ENCODE measurements at regions not wholly inside any gene's neighbourhood (a gene's known extent, or its start where the extent isn't known, plus 50 kb on each side); places are given as distances from the start of the nearest gene placed in this dataset.

DNA sequence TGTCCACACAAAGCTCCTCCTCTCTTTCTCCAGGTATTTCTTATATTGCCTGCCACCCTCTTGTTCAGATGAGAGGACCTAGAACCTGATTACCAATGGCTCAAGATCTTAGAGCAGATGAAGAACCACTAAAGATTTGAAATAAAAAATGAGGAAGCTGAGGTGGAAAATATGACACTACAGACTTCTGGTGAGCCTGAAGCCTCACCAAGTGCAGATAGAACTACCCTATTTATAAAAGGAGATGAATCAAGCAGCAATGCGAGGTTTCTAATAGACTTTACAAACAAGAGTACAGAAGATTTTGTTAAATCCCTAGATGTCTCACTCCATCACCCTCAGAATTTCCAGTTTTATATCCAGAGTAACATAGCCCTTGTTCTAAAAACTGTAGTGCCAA, 345.8 kb downstream of the TBC1D4 start:
- Mint-ChIP-seq H3K27me3 (peaks cover 2% of the 10 kb centered on the region), H3K9me3 (no peaks in the 10 kb centered on the region), H3K4me3 (no peak overlapping the region), H3K36me3 (ENCODE audit: low read depth) (no peaks in the 10 kb centered on the region), H3K4me1 (no peaks in the 10 kb centered on the region), H3K27ac (no peak overlapping the region)
- ChIA-PET POLR2A (no interaction called here), CTCF (no interaction called here)
- DNase-seq: no peak

DNA sequence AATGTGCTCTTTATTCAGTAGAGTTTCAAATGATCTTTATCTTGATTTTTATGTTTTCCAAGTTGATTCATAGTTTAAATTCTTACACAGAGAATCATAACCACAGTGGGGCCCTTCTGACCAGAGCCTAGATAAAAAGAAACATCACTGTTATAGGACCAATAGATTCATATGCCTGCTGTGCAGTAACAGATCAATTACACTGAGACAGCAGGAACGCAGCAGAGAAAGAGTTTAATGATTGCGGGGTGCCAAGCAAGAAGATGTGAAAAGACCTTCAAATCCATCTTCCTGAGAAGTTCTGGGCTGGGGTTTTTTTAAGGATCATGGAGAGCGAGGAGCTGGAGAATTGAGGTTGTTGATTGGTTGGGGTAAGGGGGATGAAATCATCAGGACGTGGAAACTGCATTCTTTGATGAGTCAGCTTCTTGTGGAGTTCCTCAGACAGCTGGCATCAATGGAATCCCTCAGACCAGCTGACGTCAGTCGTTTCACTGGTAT, 346.6 kb downstream of the TBC1D4 start:
- ChIA-PET POLR2A (no interaction called here), CTCF (no interaction called here)
- H3K4me3 Mint-ChIP-seq: no peak overlapping the region

DNA sequence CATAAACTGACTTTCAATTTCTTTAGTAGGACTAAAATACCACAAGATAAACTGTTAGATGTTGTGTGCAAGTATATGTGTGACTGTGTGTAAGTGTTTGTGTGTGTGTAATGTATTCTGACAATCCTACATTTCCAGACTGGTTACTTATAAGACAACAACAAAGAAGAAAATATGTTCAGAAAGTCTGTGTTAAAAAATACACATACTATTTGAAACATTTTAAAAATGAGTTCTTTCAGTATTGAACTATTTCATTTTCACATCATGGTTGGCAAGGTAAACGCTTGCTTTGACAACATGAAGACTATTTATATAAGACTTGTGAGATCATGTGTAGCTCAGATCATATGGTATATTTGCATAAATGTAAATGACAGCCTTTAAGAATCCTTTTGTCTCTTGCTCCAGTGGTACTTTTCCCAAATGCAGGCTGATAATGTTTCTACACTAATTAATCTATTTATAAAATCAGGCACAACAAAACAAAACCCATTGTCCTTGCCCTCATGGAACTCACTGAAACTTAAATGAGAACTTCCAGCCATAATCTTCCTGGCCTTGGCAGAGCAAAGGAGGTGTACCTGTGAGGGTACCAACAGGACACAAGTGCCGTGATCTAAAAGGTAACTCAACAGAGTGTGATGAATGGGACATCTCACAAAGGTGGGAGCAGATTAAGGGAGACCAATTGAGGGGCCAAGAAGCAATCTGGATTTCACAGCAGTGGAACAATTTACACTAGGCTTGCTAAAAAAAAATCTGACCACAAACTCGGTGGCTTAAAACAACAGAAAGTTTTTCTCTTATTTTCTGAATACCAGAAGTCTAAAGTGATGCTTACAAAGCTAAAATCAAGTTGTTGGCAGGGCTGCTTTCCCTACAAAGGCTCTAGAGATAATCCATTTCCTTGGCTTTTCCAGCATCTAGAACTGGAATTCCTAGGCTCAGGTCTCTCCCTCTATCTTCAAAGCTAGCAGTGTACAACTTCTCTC, 349.0 kb downstream of the TBC1D4 start:
- Mint-ChIP-seq H3K36me3 (ENCODE audit: low read depth) (no peaks in the 10 kb centered on the region), H3K4me1 (no peaks in the 10 kb centered on the region), H3K9me3 (no peaks in the 10 kb centered on the region), H3K27me3 (peaks cover under 1% of the 10 kb centered on the region), H3K27ac (no peak overlapping the region), H3K4me3 (no peak overlapping the region)
- POLR2A ChIA-PET: no interaction called here
- CTCF ChIA-PET: no interaction called here
- DNase-seq: no peak

More for the DNA sequence above, 346.6 kb downstream of the TBC1D4 start:
- Mint-ChIP-seq H3K27ac (no peak overlapping the region), H3K27me3 (peaks cover 2% of the 10 kb centered on the region), H3K9me3 (no peaks in the 10 kb centered on the region), H3K4me1 (no peaks in the 10 kb centered on the region), H3K36me3 (ENCODE audit: low read depth) (no peaks in the 10 kb centered on the region)
- no peak for DNase-seq

DNA sequence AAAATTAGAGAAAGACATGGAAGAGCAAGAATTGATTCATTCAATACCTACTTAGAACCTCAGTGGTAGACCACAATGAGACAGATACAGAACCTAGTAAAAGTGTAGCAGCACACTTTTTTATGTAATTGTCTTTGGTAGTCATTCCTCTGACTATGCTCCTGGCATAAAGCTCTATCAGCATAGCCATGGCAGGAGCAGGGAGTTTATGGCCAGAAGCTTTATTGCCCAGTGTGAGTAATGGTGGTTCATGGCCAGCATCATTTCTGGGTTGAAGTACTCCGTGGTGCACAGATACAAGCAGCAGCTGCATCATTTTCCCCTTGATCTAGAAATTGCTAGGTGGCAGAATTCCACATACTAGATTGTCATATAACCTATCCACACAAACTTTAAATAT, 352.6 kb downstream of the TBC1D4 start:
- no peaks in the 10 kb centered on the region for H3K36me3 Mint-ChIP-seq (ENCODE audit: low read depth)
- no peaks in the 10 kb centered on the region for H3K27me3 Mint-ChIP-seq
- no peak overlapping the region for H3K27ac Mint-ChIP-seq
- H3K4me1 Mint-ChIP-seq: no peaks in the 10 kb centered on the region
- ChIA-PET CTCF (no interaction called here), POLR2A (no interaction called here)
- no peaks in the 10 kb centered on the region for H3K9me3 Mint-ChIP-seq
- no peak overlapping the region for H3K4me3 Mint-ChIP-seq
- DNase-seq: no peak

DNA sequence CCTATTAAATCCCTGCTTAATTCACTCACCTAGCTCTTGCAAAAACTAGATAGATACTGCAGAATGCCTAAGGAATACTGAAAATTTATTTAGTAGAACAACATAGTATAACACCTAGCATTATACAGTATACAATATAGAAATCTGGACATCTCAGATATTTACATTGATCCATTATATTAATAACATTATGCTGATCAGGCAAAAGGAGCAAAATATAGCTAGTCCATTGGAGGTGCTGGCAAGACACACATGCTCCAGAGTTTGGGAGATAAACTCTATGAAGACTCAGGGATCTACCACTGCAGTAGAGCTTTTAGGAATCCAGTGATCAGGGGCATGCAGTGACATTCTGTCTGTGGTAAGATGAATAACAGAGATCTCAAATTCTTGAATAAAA, 357.6 kb downstream of the TBC1D4 start:
- ChIA-PET POLR2A (no interaction called here), CTCF (no interaction called here)
- no peaks in the 10 kb centered on the region for H3K9me3 Mint-ChIP-seq
- H3K4me3 Mint-ChIP-seq: no peak overlapping the region
- peaks cover 2% of the 10 kb centered on the region for H3K27me3 Mint-ChIP-seq
- no peaks in the 10 kb centered on the region for H3K36me3 Mint-ChIP-seq (ENCODE audit: low read depth)
- no peak for DNase-seq
- H3K27ac Mint-ChIP-seq: no peak overlapping the region
- no peaks in the 10 kb centered on the region for H3K4me1 Mint-ChIP-seq

DNA sequence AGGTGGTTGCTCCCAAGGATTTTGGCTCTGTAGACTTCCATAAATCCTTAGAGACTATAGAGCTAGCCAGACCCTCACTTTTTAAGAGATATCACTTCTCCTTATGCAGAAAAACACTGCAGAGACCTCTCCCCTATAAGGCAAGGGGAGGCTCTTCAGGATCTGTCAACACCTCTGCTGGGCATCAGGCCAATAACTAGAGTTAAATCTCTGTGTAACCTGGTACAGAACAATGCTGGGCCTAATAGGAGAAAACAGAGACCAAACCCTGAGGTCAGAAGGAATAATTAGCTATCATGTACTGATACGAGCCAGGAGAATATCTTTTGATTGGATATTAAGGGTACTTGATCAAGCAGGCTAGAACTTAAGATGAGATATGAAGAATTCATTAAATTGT, 358.5 kb downstream of the TBC1D4 start:
- POLR2A ChIA-PET: no interaction called here
- CTCF ChIA-PET: no interaction called here
- Mint-ChIP-seq H3K9me3 (no peaks in the 10 kb centered on the region), H3K27me3 (peaks cover 2% of the 10 kb centered on the region), H3K4me1 (no peaks in the 10 kb centered on the region), H3K4me3 (no peak overlapping the region), H3K36me3 (ENCODE audit: low read depth) (no peaks in the 10 kb centered on the region), H3K27ac (no peak overlapping the region)
- DNase-seq: no peak

DNA sequence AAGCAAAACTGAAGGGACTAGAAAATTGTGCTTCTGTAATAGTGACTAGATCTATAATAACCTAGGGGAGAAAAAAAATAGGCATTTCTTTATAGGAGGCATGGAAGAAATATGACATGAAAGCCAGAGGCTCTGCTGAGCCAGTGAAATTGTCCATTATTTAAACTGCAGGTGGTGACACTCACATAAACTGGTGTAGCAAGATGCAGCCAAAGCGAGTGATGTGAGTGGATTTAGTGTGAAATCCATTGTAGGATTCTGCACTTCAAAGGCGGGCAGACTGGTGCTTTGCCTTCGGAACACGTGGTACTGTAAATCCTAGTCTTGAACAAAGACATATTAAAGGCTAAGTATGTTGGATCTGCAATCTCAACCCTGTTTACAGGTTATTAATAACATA, 361.9 kb downstream of the TBC1D4 start:
- ChIA-PET POLR2A (no interaction called here), CTCF (no interaction called here)
- Mint-ChIP-seq H3K9me3 (no peaks in the 10 kb centered on the region), H3K27ac (no peak overlapping the region), H3K4me3 (no peak overlapping the region), H3K36me3 (ENCODE audit: low read depth) (no peaks in the 10 kb centered on the region), H3K27me3 (peaks cover 2% of the 10 kb centered on the region), H3K4me1 (no peaks in the 10 kb centered on the region)
- DNase-seq: no peak

DNA sequence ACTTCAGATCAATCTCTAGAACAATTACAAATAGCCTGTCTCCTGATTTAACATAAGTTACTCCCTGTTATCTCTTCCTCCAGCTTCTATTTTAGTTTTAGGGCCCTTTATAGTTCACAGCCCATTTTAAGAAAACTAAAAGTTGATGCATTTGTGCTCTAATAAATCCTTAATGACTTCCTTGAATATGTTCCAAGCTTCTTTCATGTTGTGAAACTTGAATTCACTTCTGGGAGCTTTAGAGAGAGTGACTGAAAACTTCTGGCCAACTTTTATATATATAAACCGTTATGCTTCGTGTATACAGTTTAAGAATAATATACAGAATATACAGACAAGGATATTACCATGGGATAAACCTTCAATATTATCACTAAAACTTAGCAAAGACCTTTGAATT, 366.8 kb downstream of the TBC1D4 start:
- Mint-ChIP-seq H3K4me3 (no peak overlapping the region), H3K4me1 (no peaks in the 10 kb centered on the region), H3K36me3 (ENCODE audit: low read depth) (no peaks in the 10 kb centered on the region), H3K27ac (no peak overlapping the region), H3K27me3 (no peaks in the 10 kb centered on the region), H3K9me3 (no peaks in the 10 kb centered on the region)
- ChIA-PET POLR2A (no interaction called here), CTCF (no interaction called here)
- DNase-seq: no peak

DNA sequence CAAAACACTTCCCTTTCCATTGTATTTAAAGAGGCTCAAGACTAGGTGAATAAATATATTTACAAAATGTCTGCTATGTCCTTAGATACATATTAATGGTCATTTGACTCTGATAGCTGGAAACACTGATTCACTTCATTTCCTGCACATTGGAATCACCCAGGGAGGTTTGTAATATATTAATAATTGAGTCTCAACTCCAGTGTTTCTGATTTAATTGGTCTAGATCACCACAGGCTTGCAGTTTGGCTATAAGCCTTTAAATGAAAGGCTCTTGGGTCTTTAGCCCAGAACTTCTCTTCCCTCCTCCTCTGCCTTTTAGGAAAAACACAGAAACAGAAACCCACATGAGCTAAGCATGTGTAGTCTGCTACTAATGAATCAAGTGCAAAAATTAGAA, 378.0 kb downstream of the TBC1D4 start:
- H3K9me3 Mint-ChIP-seq: no peaks in the 10 kb centered on the region
- no peak overlapping the region for H3K27ac Mint-ChIP-seq
- H3K27me3 Mint-ChIP-seq: peaks cover 3% of the 10 kb centered on the region
- H3K4me1 Mint-ChIP-seq: no peaks in the 10 kb centered on the region
- no peak for DNase-seq
- CTCF ChIA-PET: no interaction called here
- H3K36me3 Mint-ChIP-seq (ENCODE audit: low read depth): no peaks in the 10 kb centered on the region
- no peak overlapping the region for H3K4me3 Mint-ChIP-seq
- POLR2A ChIA-PET: no interaction called here

DNA sequence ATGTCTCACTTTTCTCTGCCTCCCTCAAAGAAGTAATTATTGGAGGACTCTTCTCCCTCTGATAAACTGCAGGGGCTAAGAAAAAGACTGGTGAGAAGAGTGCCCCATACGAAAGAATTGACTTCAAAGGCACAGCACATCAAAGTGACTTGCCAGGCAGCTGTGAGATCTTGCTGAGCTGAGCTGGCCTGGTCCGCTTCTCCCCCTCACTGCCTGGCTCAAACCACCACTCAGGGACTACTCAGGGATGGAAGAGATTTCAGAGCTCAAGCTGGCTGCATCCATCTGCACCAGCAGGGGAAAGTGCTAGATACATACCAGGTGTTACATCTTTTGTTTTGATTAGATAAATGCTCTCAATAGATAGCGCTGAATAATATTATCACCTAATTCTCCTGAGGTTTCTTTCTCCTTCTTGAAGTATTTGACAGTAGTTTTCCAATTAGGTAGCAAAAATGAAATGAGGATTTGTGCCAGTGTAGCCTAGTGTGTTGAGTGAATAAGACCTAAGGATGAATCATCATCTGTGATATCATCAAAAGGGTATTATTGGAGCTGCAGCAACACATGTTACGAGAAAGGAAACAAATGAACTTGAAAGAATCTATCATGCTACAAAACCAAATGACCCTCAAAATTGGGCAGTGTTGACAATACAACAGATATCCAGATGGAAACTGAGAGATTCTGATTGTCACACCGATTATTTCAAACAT, 379.8 kb downstream of the TBC1D4 start:
- Mint-ChIP-seq H3K4me3 (no peak overlapping the region), H3K27me3 (peaks cover 3% of the 10 kb centered on the region), H3K36me3 (ENCODE audit: low read depth) (no peaks in the 10 kb centered on the region), H3K9me3 (no peaks in the 10 kb centered on the region), H3K4me1 (no peaks in the 10 kb centered on the region), H3K27ac (no peak overlapping the region)
- CTCF ChIA-PET: no interaction called here
- no peak for DNase-seq
- POLR2A ChIA-PET: no interaction called here

DNA sequence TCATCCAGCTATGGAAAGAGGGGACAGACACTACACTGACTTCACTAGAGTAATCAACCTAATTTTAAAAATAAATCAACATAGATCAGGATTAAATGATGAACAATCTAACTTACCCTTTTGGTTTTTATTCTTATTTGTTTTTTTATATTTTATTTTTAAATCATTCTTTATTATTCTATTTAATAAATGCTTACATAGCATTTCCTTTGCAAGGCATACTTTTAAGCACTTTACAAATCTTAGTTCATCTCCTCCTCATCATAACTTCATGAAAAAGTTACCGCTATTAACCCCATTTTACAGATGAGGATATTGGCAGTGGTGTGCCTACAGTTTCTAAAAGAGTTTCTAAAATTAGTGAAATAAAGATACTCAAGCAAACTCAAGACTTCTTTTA, 380.6 kb downstream of the TBC1D4 start:
- Mint-ChIP-seq H3K4me1 (no peaks in the 10 kb centered on the region), H3K4me3 (no peak overlapping the region), H3K9me3 (no peaks in the 10 kb centered on the region), H3K27me3 (peaks cover 3% of the 10 kb centered on the region), H3K36me3 (ENCODE audit: low read depth) (no peaks in the 10 kb centered on the region), H3K27ac (no peak overlapping the region)
- ChIA-PET POLR2A (no interaction called here), CTCF (no interaction called here)
- no peak for DNase-seq

DNA sequence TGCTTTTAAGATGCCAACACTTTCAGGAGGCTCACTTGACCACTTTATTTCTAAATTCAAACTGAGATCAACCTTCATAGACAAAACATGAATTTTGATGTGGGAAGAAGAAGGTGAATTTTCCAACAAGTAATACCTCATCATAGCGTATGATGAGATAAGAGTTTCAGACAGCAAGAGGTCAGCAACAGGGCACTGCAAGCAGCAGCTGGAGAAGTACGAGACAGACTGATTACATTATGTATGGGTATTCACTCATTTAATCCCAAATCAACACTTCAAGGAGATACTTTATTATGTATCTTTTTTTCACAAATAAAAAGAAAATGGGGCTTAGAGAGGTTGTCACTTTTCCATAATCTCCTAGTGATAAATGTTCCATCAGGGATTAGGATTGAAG, 389.8 kb downstream of the TBC1D4 start:
- no peaks in the 10 kb centered on the region for H3K36me3 Mint-ChIP-seq (ENCODE audit: low read depth)
- no peaks in the 10 kb centered on the region for H3K4me1 Mint-ChIP-seq
- no peak overlapping the region for H3K27ac Mint-ChIP-seq
- no peak for DNase-seq
- H3K27me3 Mint-ChIP-seq: no peaks in the 10 kb centered on the region
- ChIA-PET CTCF (no interaction called here), POLR2A (no interaction called here)
- no peak overlapping the region for H3K4me3 Mint-ChIP-seq
- H3K9me3 Mint-ChIP-seq: no peaks in the 10 kb centered on the region

DNA sequence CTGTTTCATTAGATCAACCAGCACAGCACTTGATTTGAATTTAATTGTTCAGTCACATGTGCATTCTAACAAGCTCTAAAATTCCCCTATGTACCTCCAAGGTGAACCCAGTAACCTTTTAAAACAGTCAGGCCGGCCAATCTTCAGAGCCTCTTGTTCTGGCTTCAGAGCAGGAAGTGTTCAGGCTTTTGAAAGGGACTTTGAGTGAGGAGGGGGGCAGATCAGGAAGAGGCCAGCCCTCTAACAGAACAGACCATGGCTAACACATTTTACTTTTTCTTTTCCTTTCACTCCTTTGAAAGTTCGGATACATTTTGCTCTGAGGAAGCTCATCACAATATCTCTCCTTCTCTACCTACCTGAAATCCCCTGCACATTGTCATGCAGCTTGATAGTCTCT, 390.3 kb downstream of the TBC1D4 start:
- Mint-ChIP-seq H3K36me3 (ENCODE audit: low read depth) (no peaks in the 10 kb centered on the region), H3K27me3 (no peaks in the 10 kb centered on the region), H3K27ac (no peak overlapping the region), H3K9me3 (no peaks in the 10 kb centered on the region), H3K4me1 (no peaks in the 10 kb centered on the region), H3K4me3 (no peak overlapping the region)
- DNase-seq: no peak
- POLR2A ChIA-PET: no interaction called here
- CTCF ChIA-PET: interaction anchor here (1.1 kb wide), 1 partner anchor 128 kb away, joined by 3 read pairs; no protein-coding TSS in a partner anchor

All from activated CD4-positive, alpha-beta memory T cell treated with anti-CD3 and anti-CD28 coated beads, Interleukin-2, amount 10 ng/mL, durations not matched to agents 7 days and 5 days (primary cell).